DND-41 (cell line): ENCODE measurements at regions not wholly inside any gene's neighbourhood (a gene's known extent, or its start where the extent isn't known, plus 50 kb on each side); places are given as distances from the start of the nearest gene placed in this dataset.

Source experiments
- ATAC-seq: fragments of 200-7000 bp; cut with Tn5 transposase; 3 replicates; pipeline ENCODE4 v1.9.1; 2021; ENCODE audit warnings: low read depth; ENCODE audit not compliant: insufficient read depth
- DNase-seq: peaks from one replicate; pipeline ENCODE4 v3.0.0-alpha.2; 2020
- H2AFZ ChIP-seq: 2 replicates; pipeline ENCODE4 v1.6.0; 2012; ENCODE audit warnings: low read depth, low read length
- H3K27ac ChIP-seq: 2 replicates; pipeline ENCODE4 v1.5.1; 2012; ENCODE audit warnings: low read length, inconsistent platforms
- H3K27me3 ChIP-seq: fragments of 200-600 bp; sonication (generic); 2 replicates; pipeline ENCODE4 v1.6.0; 2012; ENCODE audit warnings: low read length, mild to moderate bottlenecking, inconsistent platforms; ENCODE audit not compliant: insufficient read depth, poor library complexity
- H3K36me3 ChIP-seq: 2 replicates; pipeline ENCODE4 v1.5.1; 2012; ENCODE audit warnings: low read length, inconsistent platforms; ENCODE audit not compliant: insufficient read depth
- H3K4me1 ChIP-seq: 2 replicates; pipeline ENCODE4 v1.5.1; 2012; ENCODE audit warnings: mild to moderate bottlenecking, low read length; ENCODE audit not compliant: insufficient read depth
- H3K4me2 ChIP-seq: 2 replicates; pipeline ENCODE4 v1.6.0; 2012; ENCODE audit warnings: mild to moderate bottlenecking, moderate library complexity, low read length, inconsistent platforms; ENCODE audit not compliant: insufficient read depth
- H3K4me3 ChIP-seq, 2 experiments: fragments of 200-600 bp in 1 of 2; shearing (Covaris generic) in 1 of 2; 2 replicates each; pipeline ENCODE4 v1.5.1; 2012 to 2016; ENCODE audit warnings: inconsistent platforms in 2 of 2, low read length in 2 of 2, mild to moderate bottlenecking in 2 of 2, low read depth in 1 of 2, moderate library complexity in 1 of 2
- H3K79me2 ChIP-seq: 2 replicates; pipeline ENCODE4 v1.6.0; 2012; ENCODE audit warnings: low read length, inconsistent platforms; ENCODE audit not compliant: insufficient read depth
- H3K9ac ChIP-seq: 2 replicates; pipeline ENCODE4 v1.6.0; 2012; ENCODE audit warnings: low read depth, mild to moderate bottlenecking, inconsistent platforms, low read length, moderate library complexity
- H3K9me3 ChIP-seq: 2 replicates; pipeline ENCODE4 v1.5.1; 2012; ENCODE audit warnings: low read length, moderate library complexity, mild to moderate bottlenecking, inconsistent platforms; ENCODE audit not compliant: insufficient read depth, severe bottlenecking
- H4K20me1 ChIP-seq: 2 replicates; pipeline ENCODE4 v1.6.0; 2012; ENCODE audit warnings: low read length; ENCODE audit not compliant: insufficient read depth
- CTCF ChIP-seq: IDR thresholded peaks from 2 replicates; pipeline ENCODE4 v1.5.1; 2012; ENCODE audit warnings: borderline replicate concordance, low read length, moderate library complexity, mild to moderate bottlenecking; ENCODE audit not compliant: poor library complexity, severe bottlenecking; ENCODE audit errors: extremely low read depth
- EZH2 ChIP-seq: IDR thresholded peaks from 3 replicates; pipeline ENCODE4 v1.6.1; 2012; ENCODE audit warnings: borderline replicate concordance, low read depth, mild to moderate bottlenecking, moderate library complexity, low read length, inconsistent platforms; ENCODE audit not compliant: severe bottlenecking

DNA sequence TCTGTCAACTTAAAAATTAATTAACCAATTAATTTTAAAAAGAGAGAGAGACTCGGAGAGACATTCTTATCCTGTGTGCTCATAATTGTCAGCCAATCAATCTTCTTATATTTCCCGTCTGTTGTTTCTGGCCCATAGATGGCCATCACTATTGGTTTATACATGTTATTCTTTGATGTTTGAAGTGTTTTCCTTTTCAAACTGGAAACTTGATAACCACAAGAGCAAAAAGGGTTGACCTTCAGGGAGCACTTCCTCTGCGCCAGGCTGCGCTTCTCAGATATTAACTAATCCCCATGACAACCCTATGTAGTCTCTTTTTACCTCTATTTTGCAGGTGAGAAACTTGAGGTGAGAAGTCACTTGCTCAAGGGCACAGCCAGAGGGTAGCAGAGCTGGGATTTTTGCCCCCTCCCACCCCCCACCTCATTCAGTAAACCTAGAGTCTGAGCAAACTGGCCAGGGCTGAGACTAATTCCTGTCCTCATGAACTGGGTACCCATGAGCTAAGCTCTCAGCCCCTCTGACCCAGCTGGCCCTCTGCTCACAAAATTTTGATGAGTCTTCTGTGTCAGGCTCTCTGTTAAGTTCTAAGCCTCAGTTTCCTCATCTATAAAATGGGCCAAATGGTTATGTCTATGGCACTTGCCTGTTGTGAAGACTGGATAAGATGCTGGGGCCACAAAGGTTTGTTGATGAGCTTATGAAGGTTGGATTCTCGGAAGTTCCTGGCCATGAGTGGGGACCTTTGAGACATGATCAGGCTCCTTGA is 86.0 kb upstream of the SH3PXD2B start:
- no peak overlapping the region for H3K27ac ChIP-seq
- H3K4me1 ChIP-seq = no peaks in the 10 kb centered on the region
- TF ChIP-seq CTCF = no peak
- no peak for TF ChIP-seq EZH2
- no peak overlapping the region for H2AFZ ChIP-seq
- no peak overlapping the region for H3K4me3 ChIP-seq
- H3K9me3 ChIP-seq = no peaks in the 10 kb centered on the region
- no peaks in the 10 kb centered on the region for H4K20me1 ChIP-seq
- DNase-seq (no peak), ATAC-seq (no peak)
- H3K9ac ChIP-seq = no peak overlapping the region
- no peak overlapping the region for H3K4me2 ChIP-seq
- H3K36me3 ChIP-seq = no peaks in the 10 kb centered on the region
- peaks cover 5% of the 10 kb centered on the region for H3K27me3 ChIP-seq
- H3K79me2 ChIP-seq = no peaks in the 10 kb centered on the region

DNA sequence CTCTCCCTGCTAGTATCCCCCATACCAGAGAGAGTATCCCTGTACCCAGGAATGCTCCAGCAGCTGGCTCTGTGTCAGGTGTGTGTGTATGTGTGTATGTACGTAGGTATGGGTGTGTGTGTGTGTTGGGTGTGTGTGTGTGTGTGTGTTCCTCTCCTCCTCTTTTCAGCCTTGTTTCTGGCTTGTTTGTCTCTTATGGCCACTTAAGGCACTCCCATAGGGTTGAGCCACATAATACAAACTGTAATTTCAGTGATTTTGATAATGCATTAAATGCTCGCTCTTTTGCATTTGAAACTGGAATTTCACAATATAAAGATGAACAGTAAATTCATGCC is 80.8 kb upstream of the SH3PXD2B start:
- H3K27me3 ChIP-seq = peaks cover 25% of the 10 kb centered on the region
- no peak overlapping the region for H3K4me2 ChIP-seq
- H3K4me3 ChIP-seq = no peak overlapping the region
- H4K20me1 ChIP-seq = no peaks in the 10 kb centered on the region
- no peaks in the 10 kb centered on the region for H3K36me3 ChIP-seq
- no peaks in the 10 kb centered on the region for H3K4me1 ChIP-seq
- ATAC-seq = no peak
- TF ChIP-seq EZH2 = no peak
- TF ChIP-seq CTCF = no peak
- no peaks in the 10 kb centered on the region for H3K9me3 ChIP-seq
- H3K79me2 ChIP-seq = no peaks in the 10 kb centered on the region
- no peak overlapping the region for H2AFZ ChIP-seq
- no peak overlapping the region for H3K9ac ChIP-seq
- no peak for DNase-seq
- H3K27ac ChIP-seq = no peak overlapping the region

GRCh38 chr5:172534229-172535107 is 80.1 kb upstream of the SH3PXD2B start:
- Histone ChIP-seq H3K27ac (no peak overlapping the region), H4K20me1 (no peaks in the 10 kb centered on the region), H3K27me3 (peaks cover 25% of the 10 kb centered on the region), H3K79me2 (no peaks in the 10 kb centered on the region), H3K4me1 (no peaks in the 10 kb centered on the region), H3K4me2 (no peak overlapping the region), H3K4me3 (no peak overlapping the region), H3K36me3 (no peaks in the 10 kb centered on the region), H2AFZ (no peak overlapping the region), H3K9ac (no peak overlapping the region), H3K9me3 (no peaks in the 10 kb centered on the region)
- no peak for TF ChIP-seq CTCF
- TF ChIP-seq EZH2 = no peak
- ATAC-seq = no peak
- DNase-seq = no peak
